ENCODE measurements at regions not wholly inside any gene's neighbourhood (a gene's known extent, or its start where the extent isn't known, plus 50 kb on each side); places are given as distances from the start of the nearest gene placed in this dataset.

DNA sequence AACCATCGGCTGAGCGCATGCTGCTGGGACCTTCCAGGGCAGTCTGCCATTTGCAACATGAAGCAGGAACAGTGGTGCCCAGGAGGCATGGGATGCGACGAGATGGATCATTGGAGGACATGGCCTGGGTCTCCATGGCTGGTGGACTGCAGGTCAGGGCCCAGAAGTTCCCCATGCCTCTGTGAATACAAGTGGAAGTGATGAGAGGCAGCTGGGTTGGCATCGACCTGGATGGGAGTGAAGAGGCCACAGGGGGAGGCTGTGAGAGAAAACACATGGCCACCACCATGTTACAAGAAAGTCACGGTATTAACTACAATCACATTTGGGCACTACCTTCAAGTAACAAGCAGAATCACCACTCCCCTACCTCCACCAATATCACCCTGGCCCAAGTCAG, 262.0 kb downstream of the FOXO1 start:
- no peak for DNase-seq (ENCODE audit: low read depth)
- H3K36me3 ChIP-seq (ENCODE audit: control insufficient read depth, insufficient read depth, low read length): no peaks in the 10 kb centered on the region
- TF ChIP-seq, protein P1, sequence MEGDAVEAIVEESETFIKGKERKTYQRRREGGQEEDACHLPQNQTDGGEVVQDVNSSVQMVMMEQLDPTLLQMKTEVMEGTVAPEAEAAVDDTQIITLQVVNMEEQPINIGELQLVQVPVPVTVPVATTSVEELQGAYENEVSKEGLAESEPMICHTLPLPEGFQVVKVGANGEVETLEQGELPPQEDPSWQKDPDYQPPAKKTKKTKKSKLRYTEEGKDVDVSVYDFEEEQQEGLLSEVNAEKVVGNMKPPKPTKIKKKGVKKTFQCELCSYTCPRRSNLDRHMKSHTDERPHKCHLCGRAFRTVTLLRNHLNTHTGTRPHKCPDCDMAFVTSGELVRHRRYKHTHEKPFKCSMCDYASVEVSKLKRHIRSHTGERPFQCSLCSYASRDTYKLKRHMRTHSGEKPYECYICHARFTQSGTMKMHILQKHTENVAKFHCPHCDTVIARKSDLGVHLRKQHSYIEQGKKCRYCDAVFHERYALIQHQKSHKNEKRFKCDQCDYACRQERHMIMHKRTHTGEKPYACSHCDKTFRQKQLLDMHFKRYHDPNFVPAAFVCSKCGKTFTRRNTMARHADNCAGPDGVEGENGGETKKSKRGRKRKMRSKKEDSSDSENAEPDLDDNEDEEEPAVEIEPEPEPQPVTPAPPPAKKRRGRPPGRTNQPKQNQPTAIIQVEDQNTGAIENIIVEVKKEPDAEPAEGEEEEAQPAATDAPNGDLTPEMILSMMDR (IDR thresholded peaks at IDR 0.05; ENCODE audit: insufficient read depth, low read depth, low read length): no peak
- ChIA-PET CTCF (no interaction called here), POLR2A (no interaction called here)
- H3K27me3 ChIP-seq (ENCODE audit: control insufficient read depth, insufficient read depth, low read length): no peaks in the 10 kb centered on the region
- no peak overlapping the region for H3K4me3 ChIP-seq (ENCODE audit: low read depth, low read length)

DNA sequence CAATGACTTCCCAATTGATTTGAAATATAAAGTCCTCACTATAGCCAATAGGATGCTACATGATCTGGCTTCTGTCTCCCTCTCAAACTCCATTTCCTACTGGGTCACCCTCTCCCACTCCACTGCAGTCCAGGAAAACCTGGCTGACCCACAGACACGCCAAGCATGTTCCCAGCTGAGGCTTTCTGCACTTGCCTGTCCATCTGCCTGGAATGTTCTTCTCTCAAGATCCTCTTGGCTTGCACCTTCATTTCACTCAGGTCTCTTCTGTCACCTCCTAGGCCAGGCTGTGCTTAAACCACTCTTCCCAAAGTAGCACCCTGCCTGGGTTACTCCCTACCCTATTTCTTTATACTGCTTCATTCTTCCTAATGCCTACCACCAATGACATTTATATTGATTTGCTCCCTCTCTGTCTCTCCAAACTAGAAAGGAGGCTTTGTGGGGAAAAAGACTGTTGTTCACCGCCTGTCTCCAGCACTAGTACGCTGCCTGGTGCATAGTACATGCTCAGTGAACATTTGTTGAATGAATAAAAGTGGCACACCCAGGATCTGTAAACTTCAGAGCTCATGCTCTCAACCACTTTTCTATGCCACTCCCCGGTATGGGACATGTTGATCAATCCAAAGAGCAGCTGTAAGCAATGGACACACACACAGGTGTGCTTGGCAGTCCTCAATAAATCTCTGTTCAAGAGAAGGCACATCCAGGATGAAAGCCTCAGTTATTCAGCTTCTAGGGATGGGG, 261.3 kb downstream of the FOXO1 start:
- DNase-seq (ENCODE audit: low read depth): no peak
- H3K36me3 ChIP-seq (ENCODE audit: control insufficient read depth, insufficient read depth, low read length): no peaks in the 10 kb centered on the region
- H3K27me3 ChIP-seq (ENCODE audit: control insufficient read depth, insufficient read depth, low read length): no peaks in the 10 kb centered on the region
- no peak overlapping the region for H3K4me3 ChIP-seq (ENCODE audit: low read depth, low read length)
- TF ChIP-seq, protein P1 (IDR thresholded peaks at IDR 0.05; ENCODE audit: insufficient read depth, low read depth, low read length): no peak
- ChIA-PET CTCF (no interaction called here), POLR2A (no interaction called here)

DNA sequence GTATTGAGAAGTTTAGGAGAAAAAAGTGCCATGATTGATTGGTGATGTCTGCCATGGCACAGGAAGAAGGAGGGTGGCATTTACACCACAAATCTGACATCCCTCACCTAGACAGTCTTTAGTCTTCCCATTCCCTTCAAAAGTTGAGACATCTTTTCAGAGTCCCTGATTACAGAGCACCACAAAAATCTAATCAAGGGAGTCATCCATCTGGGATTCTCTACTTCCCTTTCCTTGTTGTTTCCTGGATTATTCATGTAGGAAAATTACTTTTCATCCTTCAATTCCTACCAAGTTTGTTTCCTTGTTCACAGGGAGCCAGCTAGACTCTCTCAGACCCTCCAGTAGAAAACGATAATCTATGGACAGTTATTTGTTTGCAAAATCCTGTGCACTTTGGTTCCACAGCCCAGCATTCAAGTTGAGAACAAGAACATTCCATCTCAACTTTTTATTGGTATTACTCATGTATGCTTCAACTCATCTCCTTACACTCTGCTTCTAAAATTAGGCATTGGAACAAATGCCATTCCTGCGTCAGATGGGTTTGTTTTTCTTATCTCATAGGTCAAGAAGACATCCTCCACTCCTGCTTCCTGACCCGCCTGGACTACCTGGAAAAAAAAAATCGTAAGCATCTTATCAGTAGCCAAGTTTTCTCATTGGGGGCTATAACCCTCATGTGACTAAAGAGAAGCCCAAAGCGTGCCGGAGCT, 259.9 kb downstream of the FOXO1 start:
- Histone ChIP-seq H3K36me3 (ENCODE audit: control insufficient read depth, insufficient read depth, low read length) (no peaks in the 10 kb centered on the region), H3K27me3 (ENCODE audit: control insufficient read depth, insufficient read depth, low read length) (no peaks in the 10 kb centered on the region), H3K4me3 (ENCODE audit: low read depth, low read length) (no peak overlapping the region)
- ChIA-PET CTCF (interaction anchor here (0.6 to 1.1 kb wide), 3 partner anchors 150 to 337 kb away, joined by 3 to 4 read pairs (median 3); no protein-coding TSS in a partner anchor), POLR2A (interaction anchor here (0.7 kb wide), 1 partner anchor 63 kb away, joined by 3 read pairs; no protein-coding TSS in a partner anchor)
- TF ChIP-seq, protein P1 (IDR thresholded peaks at IDR 0.05; ENCODE audit: insufficient read depth, low read depth, low read length): no peak
- DNase-seq (ENCODE audit: low read depth): peak; percentile 81

DNA sequence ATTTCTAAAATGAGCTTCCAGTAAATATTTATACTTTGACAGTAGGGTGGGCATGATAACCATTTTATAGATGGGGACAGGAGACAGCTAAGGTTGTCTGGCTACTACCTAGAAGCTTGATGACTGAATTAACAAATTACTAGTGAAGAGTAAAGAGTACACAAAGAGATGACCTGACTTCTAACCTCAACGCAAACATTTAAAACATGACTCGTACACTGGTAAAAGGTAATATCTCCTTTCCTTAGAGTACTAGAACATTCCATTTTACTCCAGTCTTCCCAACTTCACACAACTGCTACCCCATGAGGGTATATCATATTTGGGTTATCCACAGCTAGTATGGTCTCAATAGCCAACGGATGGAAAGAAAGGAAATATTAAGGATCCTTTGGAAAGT, 258.9 kb downstream of the FOXO1 start:
- Histone ChIP-seq H3K27me3 (ENCODE audit: control insufficient read depth, insufficient read depth, low read length) (no peaks in the 10 kb centered on the region), H3K36me3 (ENCODE audit: control insufficient read depth, insufficient read depth, low read length) (no peaks in the 10 kb centered on the region), H3K4me3 (ENCODE audit: low read depth, low read length) (no peak overlapping the region)
- POLR2A ChIA-PET: interaction anchor here (0.6 to 0.7 kb wide), 2 partner anchors 62 to 95 kb away, joined by 3 read pairs; no protein-coding TSS in a partner anchor
- TF ChIP-seq, protein P1 (IDR thresholded peaks at IDR 0.05; ENCODE audit: insufficient read depth, low read depth, low read length): no peak
- CTCF ChIA-PET: interaction anchor here (0.6 to 1.1 kb wide), 3 partner anchors 25 to 334 kb away, joined by 3 read pairs; no protein-coding TSS in a partner anchor
- DNase-seq (ENCODE audit: low read depth): no peak

DNA sequence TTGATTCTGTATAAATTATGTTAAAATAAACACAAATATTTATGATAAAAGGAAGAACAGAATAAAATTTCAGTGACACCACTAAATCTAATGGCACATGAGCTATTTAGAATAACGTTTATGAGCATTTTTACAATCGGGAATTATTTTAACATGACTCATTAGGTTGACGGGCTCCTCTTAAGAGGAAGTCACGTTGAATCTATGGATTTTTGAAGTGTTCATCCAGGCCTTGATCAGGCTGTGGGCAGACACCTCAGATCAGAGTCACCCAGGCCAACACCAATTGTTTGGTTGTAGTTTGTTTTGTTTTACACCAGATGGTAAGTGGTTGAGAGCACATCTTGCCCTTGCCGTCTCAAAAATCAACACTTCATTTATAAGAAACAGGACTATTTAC, 257.8 kb downstream of the FOXO1 start:
- ChIA-PET POLR2A (interaction anchor here (0.7 kb wide), 1 partner anchor 880 kb away, joined by 4 read pairs; no protein-coding TSS in a partner anchor), CTCF (interaction anchor here (0.5 to 1.1 kb wide), 2 partner anchors 24 to 38 kb away, joined by 3 read pairs; no protein-coding TSS in a partner anchor)
- TF ChIP-seq, protein P1 (IDR thresholded peaks at IDR 0.05; ENCODE audit: insufficient read depth, low read depth, low read length): no peak
- DNase-seq (ENCODE audit: low read depth): peak; percentile 53
- H3K36me3 ChIP-seq (ENCODE audit: control insufficient read depth, insufficient read depth, low read length): no peaks in the 10 kb centered on the region
- H3K4me3 ChIP-seq (ENCODE audit: low read depth, low read length): no peak overlapping the region
- H3K27me3 ChIP-seq (ENCODE audit: control insufficient read depth, insufficient read depth, low read length): no peaks in the 10 kb centered on the region
